ENCODE measurements at regions not wholly inside any gene's neighbourhood (a gene's known extent, or its start where the extent isn't known, plus 50 kb on each side); places are given as distances from the start of the nearest gene placed in this dataset.

DNA sequence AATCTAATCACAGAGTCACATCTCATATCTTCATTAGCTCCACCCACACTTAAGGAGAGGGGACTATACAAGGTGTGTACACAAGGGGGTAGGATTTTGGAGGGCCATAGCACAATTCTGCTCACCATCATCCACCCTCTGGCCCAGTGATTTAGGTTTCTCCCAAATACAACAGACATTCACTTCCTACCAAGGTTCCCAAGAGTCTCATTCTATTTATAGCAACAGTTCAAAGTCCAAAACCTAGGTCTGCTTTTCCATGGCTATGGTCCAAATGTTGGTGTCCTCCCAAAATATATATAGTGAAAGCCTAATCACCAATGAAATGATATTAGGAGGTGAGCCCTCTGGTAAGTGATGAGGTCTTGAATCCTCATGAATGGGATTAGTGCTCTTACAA, 353.2 kb upstream of the PLD5 start:
- Histone ChIP-seq H3K18ac (ENCODE audit: extremely low read depth, low read length) (no peak overlapping the region), H4K20me1 (replicated peaks in 1 of 2; ENCODE audit: control insufficient read depth in 1 of 2, insufficient read depth in 2 of 2, low read length in 2 of 2) (no peaks in the 10 kb centered on the region), H3K27me3 (replicated peaks in 1 of 4; ENCODE audit: control insufficient read depth in 3 of 4, extremely low read depth in 1 of 4, insufficient read depth in 3 of 4, low read length in 3 of 4) (no peaks in the 10 kb centered on the region), H4K91ac (replicated peaks; ENCODE audit: insufficient read length, low read length) (no peak overlapping the region), H3K9ac (replicated peaks in 1 of 4; ENCODE audit: extremely low read depth in 1 of 4, low read depth in 3 of 4, low read length in 3 of 4) (no peak overlapping the region), H2AK5ac (ENCODE audit: low read depth, low read length) (no peak overlapping the region), H2AFZ (ENCODE audit: low read length) (no peak overlapping the region), H3K14ac (ENCODE audit: insufficient read length) (no peak overlapping the region), H3K27ac (ENCODE audit: low read depth, low read length) (no peak overlapping the region), H3K56ac (replicated peaks; ENCODE audit: insufficient read length, low read depth, low read length) (no peak overlapping the region), H3K4ac (replicated peaks; ENCODE audit: insufficient read length, low read depth, low read length) (no peak overlapping the region), H2BK5ac (ENCODE audit: low read depth, low read length) (no peak overlapping the region), H2BK15ac (ENCODE audit: low read length) (no peak overlapping the region), H4K8ac (ENCODE audit: extremely low read depth, insufficient read depth, low read length) (no peak overlapping the region), H3K23me2 (ENCODE audit: low read depth, low read length) (no peaks in the 10 kb centered on the region; the same call in 1 of the 2 replicates), H3K79me2 (ENCODE audit: control insufficient read depth in 1 of 2, insufficient read depth in 2 of 2, low read length in 2 of 2) (no peaks in the 10 kb centered on the region), H3K9me3 (ENCODE audit: insufficient read depth in 2 of 2, low read depth in 1 of 2, low read length in 1 of 2) (no peaks in the 10 kb centered on the region), H3K4me1 (replicated peaks in 1 of 4; ENCODE audit: control insufficient read depth in 3 of 4, insufficient read depth in 4 of 4, low read length in 3 of 4) (no peaks in the 10 kb centered on the region), H3K79me1 (ENCODE audit: low read depth, low read length) (no peaks in the 10 kb centered on the region), H3K4me2 (ENCODE audit: insufficient read depth in 1 of 2, low read depth in 2 of 2, low read length in 2 of 2) (no peak overlapping the region), H3K36me3 (ENCODE audit: control insufficient read depth in 2 of 4, insufficient read depth in 4 of 4, low read length in 3 of 4) (no peaks in the 10 kb centered on the region), H3K23ac (ENCODE audit: insufficient read length) (no peak overlapping the region), H2BK20ac (ENCODE audit: low read length) (no peak overlapping the region), H2BK120ac (replicated peaks; ENCODE audit: low read depth, low read length) (no peak overlapping the region), H4K5ac (ENCODE audit: insufficient read length, low read depth, low read length) (no peak overlapping the region), H2BK12ac (ENCODE audit: low read depth, low read length) (no peak overlapping the region), H3K4me3 (ENCODE audit: extremely low read depth in 1 of 4, insufficient read depth in 2 of 4, low read depth in 3 of 4, low read length in 4 of 4) (no peak overlapping the region)
- ChIA-PET CTCF (ENCODE audit: partially characterized antibody) (no interaction called here), POLR2A (ENCODE audit: partially characterized antibody) (no interaction called here)
- DNase-seq (ENCODE audit: low read depth in 1 of 2, low spot score in 2 of 2) (no peak), FAIRE-seq (no peak)
- TF ChIP-seq HDAC6 (IDR thresholded peaks at IDR 0.05; ENCODE audit: low read depth, low read length) = no peak
- no peak for TF ChIP-seq ATF2 (IDR thresholded peaks at IDR 0.05; ENCODE audit: low read length)
- TF ChIP-seq, protein P1, sequence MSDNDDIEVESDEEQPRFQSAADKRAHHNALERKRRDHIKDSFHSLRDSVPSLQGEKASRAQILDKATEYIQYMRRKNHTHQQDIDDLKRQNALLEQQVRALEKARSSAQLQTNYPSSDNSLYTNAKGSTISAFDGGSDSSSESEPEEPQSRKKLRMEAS (IDR thresholded peaks at IDR 0.05) = no peak
- no peak for TF ChIP-seq SIRT6 (IDR thresholded peaks at IDR 0.05; ENCODE audit: low read length)
- no peak for TF ChIP-seq NRF1 (IDR thresholded peaks at IDR 0.05; ENCODE audit: low read depth, low read length)
- TF ChIP-seq PHF8 (conservative IDR thresholded peaks at IDR 0.05; ENCODE audit: low read depth, low read length) = no peak
- no peak for TF ChIP-seq GTF2F1 (IDR thresholded peaks at IDR 0.05; ENCODE audit: borderline replicate concordance, low read depth, low read length)
